LNCaP clone FGC (cell line): ENCODE measurements at regions not wholly inside any gene's neighbourhood (a gene's known extent, or its start where the extent isn't known, plus 50 kb on each side); places are given as distances from the start of the nearest gene placed in this dataset.

ENCODE experiments used
- DNase-seq: peaks from one replicate; pipeline ENCODE4 v3.0.0-alpha.2; 2011; ENCODE audit warnings: low read depth
- H3K4me3 ChIP-seq: 2 replicates; pipeline ENCODE4 v1.5.1; 2011; ENCODE audit warnings: mild to moderate bottlenecking, low read depth, low read length, control low read depth
- TF ChIP-seq, protein P1 (sequence below): IDR thresholded peaks from 2 replicates; pipeline ENCODE4 v1.5.1; 2012; ENCODE audit warnings: mild to moderate bottlenecking; ENCODE audit not compliant: control insufficient read depth, insufficient read depth; ENCODE audit errors: extremely low read depth

DNA sequence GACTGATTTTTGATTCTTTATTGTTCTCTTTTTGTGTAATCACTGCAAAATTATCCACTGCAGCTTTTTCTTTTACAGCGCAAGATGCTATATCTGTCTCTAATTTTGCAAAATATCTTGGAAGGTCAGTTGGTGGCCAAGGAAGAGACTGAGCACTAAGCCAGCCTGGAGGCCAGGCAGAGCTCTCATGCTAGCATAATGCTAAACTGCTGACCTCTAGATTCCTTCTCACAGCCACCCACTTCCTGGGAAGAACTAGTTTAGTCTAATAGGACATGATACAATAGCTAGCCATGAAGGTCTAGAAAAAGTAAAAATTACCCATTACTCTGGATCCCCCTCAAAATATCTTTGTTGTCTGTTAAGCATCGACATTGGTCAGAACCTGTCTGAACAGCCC is 227.2 kb upstream of the ARHGAP20 start:
- no peak for DNase-seq
- TF ChIP-seq, protein P1, sequence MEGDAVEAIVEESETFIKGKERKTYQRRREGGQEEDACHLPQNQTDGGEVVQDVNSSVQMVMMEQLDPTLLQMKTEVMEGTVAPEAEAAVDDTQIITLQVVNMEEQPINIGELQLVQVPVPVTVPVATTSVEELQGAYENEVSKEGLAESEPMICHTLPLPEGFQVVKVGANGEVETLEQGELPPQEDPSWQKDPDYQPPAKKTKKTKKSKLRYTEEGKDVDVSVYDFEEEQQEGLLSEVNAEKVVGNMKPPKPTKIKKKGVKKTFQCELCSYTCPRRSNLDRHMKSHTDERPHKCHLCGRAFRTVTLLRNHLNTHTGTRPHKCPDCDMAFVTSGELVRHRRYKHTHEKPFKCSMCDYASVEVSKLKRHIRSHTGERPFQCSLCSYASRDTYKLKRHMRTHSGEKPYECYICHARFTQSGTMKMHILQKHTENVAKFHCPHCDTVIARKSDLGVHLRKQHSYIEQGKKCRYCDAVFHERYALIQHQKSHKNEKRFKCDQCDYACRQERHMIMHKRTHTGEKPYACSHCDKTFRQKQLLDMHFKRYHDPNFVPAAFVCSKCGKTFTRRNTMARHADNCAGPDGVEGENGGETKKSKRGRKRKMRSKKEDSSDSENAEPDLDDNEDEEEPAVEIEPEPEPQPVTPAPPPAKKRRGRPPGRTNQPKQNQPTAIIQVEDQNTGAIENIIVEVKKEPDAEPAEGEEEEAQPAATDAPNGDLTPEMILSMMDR: no peak
- H3K4me3 ChIP-seq: no peak overlapping the region

GRCh38 chr11:110935018-110935640 is 222.9 kb upstream of the ARHGAP20 start:
- TF ChIP-seq, protein P1: no peak
- DNase-seq: no peak
- H3K4me3 ChIP-seq: no peak overlapping the region

GRCh38 chr11:110929129-110929528 is 216.9 kb upstream of the ARHGAP20 start:
- TF ChIP-seq, protein P1: no peak
- no peak overlapping the region for H3K4me3 ChIP-seq
- no peak for DNase-seq

- no peak for DNase-seq
These were observed 216.2 kb upstream of the ARHGAP20 start for GRCh38 chr11:110928391-110928790.

DNA sequence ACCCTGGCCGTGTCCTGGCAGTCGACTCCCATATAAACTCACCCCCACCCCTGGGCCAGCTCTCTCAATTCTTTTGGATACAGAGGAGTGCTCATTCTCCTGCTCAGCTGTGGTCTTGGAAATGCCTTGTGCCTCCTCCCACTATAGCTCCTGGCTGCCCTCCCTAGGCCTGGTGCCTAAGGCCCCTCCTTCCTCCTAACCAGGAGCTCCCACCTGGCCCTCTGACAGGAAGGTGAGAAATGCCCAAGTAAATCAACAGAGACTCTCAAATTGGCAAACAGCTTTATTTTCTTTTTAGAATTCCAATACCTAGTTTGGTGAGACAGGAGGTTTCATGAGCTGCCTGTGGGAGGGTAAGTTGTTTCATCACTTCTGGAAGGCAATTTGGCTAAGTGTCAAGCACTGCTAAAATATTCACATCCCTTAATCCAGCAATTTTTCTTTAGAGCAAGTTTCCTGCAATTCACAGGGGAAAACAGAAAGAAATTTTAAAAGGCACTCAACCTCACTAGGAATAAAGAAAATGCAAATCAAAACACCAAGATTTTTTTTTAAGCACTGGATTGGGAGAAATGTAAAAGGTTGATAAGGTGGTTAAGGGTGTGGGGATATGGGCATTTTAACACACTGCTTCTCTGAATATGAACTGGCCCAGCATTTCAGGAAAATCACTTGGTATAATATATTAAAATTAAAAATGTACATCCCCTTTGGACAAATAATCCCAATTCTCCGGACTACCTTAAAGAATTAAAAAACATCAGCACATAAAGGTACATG is 209.7 kb upstream of the ARHGAP20 start:
- peak; percentile 33 for DNase-seq
- no peak overlapping the region for H3K4me3 ChIP-seq
- TF ChIP-seq, protein P1: no peak

More at GRCh38 chr11:110928391-110928790, 216.2 kb upstream of the ARHGAP20 start:
- TF ChIP-seq, protein P1: no peak
- no peak overlapping the region for H3K4me3 ChIP-seq

DNA sequence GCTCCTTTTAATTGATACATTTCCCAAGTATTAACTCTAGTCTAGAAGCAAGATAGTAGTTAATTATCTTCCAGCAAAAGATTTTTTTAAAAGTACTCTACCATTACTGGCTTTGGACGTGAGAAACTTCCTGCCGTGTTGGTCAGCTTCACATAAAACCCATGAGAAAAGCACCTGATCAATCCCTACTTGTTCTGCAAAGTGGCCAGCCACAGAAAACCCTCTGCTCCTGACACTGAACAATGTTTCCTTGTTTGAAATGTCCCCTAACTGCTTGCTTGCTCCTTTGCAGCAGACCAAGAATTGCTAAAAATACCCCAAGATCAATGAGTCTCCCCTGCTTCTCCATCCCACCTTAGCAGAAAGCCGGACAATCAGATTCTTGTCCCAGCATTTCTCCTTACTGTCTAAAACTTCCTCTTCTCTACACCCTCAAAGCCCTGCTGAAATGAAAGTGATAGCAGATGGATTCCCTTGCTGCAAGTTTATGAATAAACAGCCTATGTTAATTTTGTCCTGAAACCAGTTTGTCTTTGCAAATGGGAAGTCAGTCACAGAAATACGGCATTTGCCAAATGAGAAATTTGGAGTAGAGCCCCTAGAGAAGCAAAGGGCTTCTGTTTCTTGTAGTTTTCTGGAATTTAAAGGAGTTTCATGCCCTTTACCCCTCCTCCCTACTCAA is 207.1 kb upstream of the ARHGAP20 start:
- TF ChIP-seq, protein P1: no peak
- no peak overlapping the region for H3K4me3 ChIP-seq
- no peak for DNase-seq
